ENCODE measurements at regions not wholly inside any gene's neighbourhood (a gene's known extent, or its start where the extent isn't known, plus 50 kb on each side); places are given as distances from the start of the nearest gene placed in this dataset.

DNA sequence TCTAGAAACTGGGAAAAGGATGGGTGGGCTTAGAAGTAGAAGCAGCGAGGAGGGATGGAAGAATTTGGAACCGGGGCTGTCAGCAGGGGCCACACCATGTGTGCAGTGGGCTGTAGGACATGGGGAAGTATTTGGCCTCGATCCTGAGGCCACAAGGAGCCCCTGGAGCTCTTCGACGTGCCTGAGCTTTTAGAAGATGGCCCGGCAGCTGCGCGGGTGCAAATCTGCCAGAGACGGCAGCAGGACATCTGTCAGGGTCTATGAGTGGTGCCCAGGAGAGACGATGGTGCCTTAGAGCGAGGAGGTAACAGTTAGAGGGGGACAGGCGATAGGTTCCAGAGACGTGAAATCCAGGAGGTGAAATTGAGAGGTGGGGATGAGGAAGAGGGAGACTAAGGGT is 321.1 kb downstream of the UACA start:
- Histone ChIP-seq H3K9me3 (ENCODE audit: low read length) (no peaks in the 10 kb centered on the region), H3K4me2 (ENCODE audit: low read length) (no peak overlapping the region), H3K79me2 (ENCODE audit: insufficient read depth, low read depth, low read length) (no peaks in the 10 kb centered on the region), H3K9me2 (ENCODE audit: insufficient read depth, low read length) (no peaks in the 10 kb centered on the region), H2AFZ (ENCODE audit: low read length) (no peak overlapping the region), H3K36me3 (ENCODE audit: insufficient read depth, low read length) (no peaks in the 10 kb centered on the region), H3K4me1 (ENCODE audit: insufficient read depth, low read length, poor library complexity, severe bottlenecking) (peaks cover 1% of the 10 kb centered on the region), H4K20me1 (ENCODE audit: insufficient read depth, low read length) (no peaks in the 10 kb centered on the region), H3K4me3 (ENCODE audit: low read depth, low read length, poor library complexity, severe bottlenecking) (no peak overlapping the region), H3K27ac (ENCODE audit: low read depth, low read length, poor library complexity, severe bottlenecking) (no peak overlapping the region)
- no peak for DNase-seq (ENCODE audit: low spot score)
- BruUV-seq (replicated peaks), result no TSS peak
- ChIA-PET POLR2A (no interaction called here), CTCF (ENCODE audit: unreplicated experiment) (interaction anchor here (0.6 kb wide), 1 partner anchor 48 kb away, joined by 3 read pairs; no protein-coding TSS in a partner anchor)
- TF ChIP-seq EZH2phosphoT487 (IDR thresholded peaks at IDR 0.05; ENCODE audit: borderline replicate concordance, low read depth, low read length), result no peak
- TF ChIP-seq, protein P1, sequence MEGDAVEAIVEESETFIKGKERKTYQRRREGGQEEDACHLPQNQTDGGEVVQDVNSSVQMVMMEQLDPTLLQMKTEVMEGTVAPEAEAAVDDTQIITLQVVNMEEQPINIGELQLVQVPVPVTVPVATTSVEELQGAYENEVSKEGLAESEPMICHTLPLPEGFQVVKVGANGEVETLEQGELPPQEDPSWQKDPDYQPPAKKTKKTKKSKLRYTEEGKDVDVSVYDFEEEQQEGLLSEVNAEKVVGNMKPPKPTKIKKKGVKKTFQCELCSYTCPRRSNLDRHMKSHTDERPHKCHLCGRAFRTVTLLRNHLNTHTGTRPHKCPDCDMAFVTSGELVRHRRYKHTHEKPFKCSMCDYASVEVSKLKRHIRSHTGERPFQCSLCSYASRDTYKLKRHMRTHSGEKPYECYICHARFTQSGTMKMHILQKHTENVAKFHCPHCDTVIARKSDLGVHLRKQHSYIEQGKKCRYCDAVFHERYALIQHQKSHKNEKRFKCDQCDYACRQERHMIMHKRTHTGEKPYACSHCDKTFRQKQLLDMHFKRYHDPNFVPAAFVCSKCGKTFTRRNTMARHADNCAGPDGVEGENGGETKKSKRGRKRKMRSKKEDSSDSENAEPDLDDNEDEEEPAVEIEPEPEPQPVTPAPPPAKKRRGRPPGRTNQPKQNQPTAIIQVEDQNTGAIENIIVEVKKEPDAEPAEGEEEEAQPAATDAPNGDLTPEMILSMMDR (conservative IDR thresholded peaks at IDR 0.05; ENCODE audit: low read length), result no peak
- intact Hi-C loops (cut with micrococcal nuclease; ENCODE audit: unreplicated experiment), result no loop called here

DNA sequence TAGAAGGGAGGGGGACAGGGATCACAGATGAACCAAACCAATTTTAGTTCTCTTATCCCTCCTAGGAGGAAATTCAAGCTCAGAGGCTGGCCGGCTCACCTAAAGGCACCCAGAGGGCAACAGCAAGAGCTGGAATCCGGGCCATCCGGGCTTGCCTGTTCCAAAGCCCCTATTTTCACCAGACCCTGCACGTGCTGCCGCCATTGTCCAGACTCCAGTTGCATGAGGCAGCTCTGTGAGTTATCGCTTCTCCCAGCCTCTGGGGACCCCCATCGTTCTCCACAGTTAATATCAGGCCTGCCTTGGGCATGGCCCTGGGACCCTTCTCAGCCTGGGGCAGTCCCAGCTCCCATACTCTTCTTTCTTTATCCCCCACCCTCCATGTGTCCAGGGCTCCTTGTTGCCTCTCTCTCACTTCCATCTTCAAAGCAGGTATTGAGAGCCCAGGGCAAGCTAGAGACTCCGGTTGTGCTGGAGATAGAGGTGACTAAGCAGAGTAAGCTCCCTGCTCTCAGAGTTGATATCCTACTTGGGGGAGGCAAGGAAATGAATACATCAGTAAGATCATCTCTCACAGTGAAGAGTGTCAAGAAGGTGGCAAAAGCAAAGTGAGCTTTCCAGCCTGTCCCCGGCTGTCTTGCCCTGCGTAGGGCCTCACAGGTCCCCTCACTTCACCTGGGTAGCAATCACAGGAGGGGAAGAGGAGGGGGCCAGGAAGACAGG is 322.8 kb downstream of the UACA start:
- ChIA-PET CTCF (ENCODE audit: unreplicated experiment) (no interaction called here), POLR2A (no interaction called here)

DNA sequence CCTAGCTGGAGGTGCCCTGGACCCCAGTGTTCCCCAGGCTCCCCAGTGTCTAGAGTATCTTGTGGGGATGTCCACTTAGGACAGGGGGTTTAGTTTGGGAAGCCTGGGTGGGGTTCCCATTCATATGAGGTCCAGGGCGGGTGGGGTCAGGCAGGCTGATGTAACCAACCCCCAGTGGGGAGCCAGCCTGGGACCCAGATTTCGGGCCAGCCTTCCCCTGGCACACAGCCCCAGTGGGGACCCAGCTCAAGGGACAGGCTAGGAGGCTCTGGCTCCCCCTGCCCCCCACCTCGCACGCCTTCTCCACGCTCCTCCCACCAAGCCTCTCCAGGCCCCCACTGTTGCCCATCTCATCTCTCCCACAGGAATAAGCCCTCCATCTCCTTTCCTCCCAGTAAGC is 323.5 kb downstream of the UACA start:
- Histone ChIP-seq H3K4me1 (ENCODE audit: insufficient read depth, low read length, poor library complexity, severe bottlenecking) (peaks cover 25% of the 10 kb centered on the region), H4K20me1 (ENCODE audit: insufficient read depth, low read length) (no peaks in the 10 kb centered on the region), H3K4me2 (ENCODE audit: low read length) (no peak overlapping the region), H3K9me3 (ENCODE audit: low read length) (no peaks in the 10 kb centered on the region), H3K36me3 (ENCODE audit: insufficient read depth, low read length) (no peaks in the 10 kb centered on the region), H3K27ac (ENCODE audit: low read depth, low read length, poor library complexity, severe bottlenecking) (no peak overlapping the region), H3K79me2 (ENCODE audit: insufficient read depth, low read depth, low read length) (no peaks in the 10 kb centered on the region), H2AFZ (ENCODE audit: low read length) (no peak overlapping the region), H3K4me3 (ENCODE audit: low read depth, low read length, poor library complexity, severe bottlenecking) (no peak overlapping the region), H3K9me2 (ENCODE audit: insufficient read depth, low read length) (no peaks in the 10 kb centered on the region)
- CTCF ChIA-PET (ENCODE audit: unreplicated experiment), result no interaction called here
- no TSS peak for BruUV-seq (replicated peaks)
- DNase-seq (ENCODE audit: low spot score), result no peak
- intact Hi-C loops (cut with micrococcal nuclease; ENCODE audit: unreplicated experiment), result no loop called here
- POLR2A ChIA-PET, result interaction anchor here (1.3 kb wide), 1 partner anchor 15 kb away, joined by 3 read pairs; no protein-coding TSS in a partner anchor
- TF ChIP-seq, protein P1 (conservative IDR thresholded peaks at IDR 0.05; ENCODE audit: low read length), result no peak
- no peak for TF ChIP-seq EZH2phosphoT487 (IDR thresholded peaks at IDR 0.05; ENCODE audit: borderline replicate concordance, low read depth, low read length)

More for the DNA sequence above, 322.8 kb downstream of the UACA start:
- H3K4me2 ChIP-seq (ENCODE audit: low read length), result no peak overlapping the region
- no peaks in the 10 kb centered on the region for H3K9me2 ChIP-seq (ENCODE audit: insufficient read depth, low read length)
- no peak overlapping the region for H2AFZ ChIP-seq (ENCODE audit: low read length)
- BruUV-seq (replicated peaks), result no TSS peak
- peaks cover 18% of the 10 kb centered on the region for H3K4me1 ChIP-seq (ENCODE audit: insufficient read depth, low read length, poor library complexity, severe bottlenecking)
- H3K9me3 ChIP-seq (ENCODE audit: low read length), result no peaks in the 10 kb centered on the region
- intact Hi-C loops (cut with micrococcal nuclease; ENCODE audit: unreplicated experiment), result no loop called here
- no peaks in the 10 kb centered on the region for H4K20me1 ChIP-seq (ENCODE audit: insufficient read depth, low read length)
- no peaks in the 10 kb centered on the region for H3K36me3 ChIP-seq (ENCODE audit: insufficient read depth, low read length)
- TF ChIP-seq EZH2phosphoT487 (IDR thresholded peaks at IDR 0.05; ENCODE audit: borderline replicate concordance, low read depth, low read length), result no peak
- TF ChIP-seq, protein P1 (conservative IDR thresholded peaks at IDR 0.05; ENCODE audit: low read length), result no peak
- DNase-seq (ENCODE audit: low spot score), result no peak
- H3K79me2 ChIP-seq (ENCODE audit: insufficient read depth, low read depth, low read length), result no peaks in the 10 kb centered on the region
- no peak overlapping the region for H3K27ac ChIP-seq (ENCODE audit: low read depth, low read length, poor library complexity, severe bottlenecking)
- no peak overlapping the region for H3K4me3 ChIP-seq (ENCODE audit: low read depth, low read length, poor library complexity, severe bottlenecking)

Measured in OCI-LY7 (cell line).